ENCODE measurements at regions not wholly inside any gene's neighbourhood (a gene's known extent, or its start where the extent isn't known, plus 50 kb on each side); places are given as distances from the start of the nearest gene placed in this dataset.

- no peaks in the 10 kb centered on the region for H3K27me3 ChIP-seq (ENCODE audit: insufficient read depth, low read length)
- H2BK5ac ChIP-seq (ENCODE audit: low read depth, low read length, poor library complexity): no peak overlapping the region
- H3K9me3 ChIP-seq (ENCODE audit: insufficient read depth, low read depth, low read length): peaks cover 1% of the 10 kb centered on the region
- no CpG with 5 or more reads among the region's 3 CpGs for WGBS (ENCODE audit: extremely low coverage, insufficient coverage, insufficient read length)
- no peaks in the 10 kb centered on the region for H3K79me2 ChIP-seq (ENCODE audit: control insufficient read depth, insufficient read depth, low read length, poor library complexity)
- no peaks in the 10 kb centered on the region for H3K79me1 ChIP-seq (ENCODE audit: low read length)
- no peak overlapping the region for H4K12ac ChIP-seq (ENCODE audit: low read depth, low read length)
- no peak for DNase-seq
- no peak overlapping the region for H3K14ac ChIP-seq (ENCODE audit: low read length)
- no peak overlapping the region for H2AFZ ChIP-seq (ENCODE audit: insufficient read depth, low read length, poor library complexity)
- no peak overlapping the region for H2BK12ac ChIP-seq (ENCODE audit: low read length)
- no peak overlapping the region for H3K9ac ChIP-seq (ENCODE audit: low read length)
- H3K23ac ChIP-seq (ENCODE audit: low read length): no peak overlapping the region
- H2BK120ac ChIP-seq (ENCODE audit: insufficient read depth, low read length, poor library complexity): no peak overlapping the region
- H2AK5ac ChIP-seq (ENCODE audit: low read length): no peak overlapping the region
- H3K27ac ChIP-seq (ENCODE audit: low read depth, low read length): no peak overlapping the region
- no peak overlapping the region for H4K91ac ChIP-seq (ENCODE audit: low read depth, low read length)
- no peak overlapping the region for H3K18ac ChIP-seq (ENCODE audit: low read length)
- no peak overlapping the region for H3K4me3 ChIP-seq (ENCODE audit: low read depth, low read length)
- no peaks in the 10 kb centered on the region for H3K36me3 ChIP-seq (ENCODE audit: control insufficient read depth in 1 of 2, insufficient read depth in 2 of 2, low read length in 2 of 2)
- no peak overlapping the region for H3K4me2 ChIP-seq (ENCODE audit: low read length)
- H3K4me1 ChIP-seq (ENCODE audit: control insufficient read depth in 1 of 2, insufficient read depth in 2 of 2, low read length in 2 of 2): no peaks in the 10 kb centered on the region
- no peak overlapping the region for H3K4ac ChIP-seq (ENCODE audit: low read depth, low read length)
- no peak overlapping the region for H4K8ac ChIP-seq (ENCODE audit: low read depth, low read length)
These were observed 297.0 kb upstream of the PKDCC start for GRCh38 chr2:41750829-41751228.

- no peaks in the 10 kb centered on the region for H3K79me1 ChIP-seq (ENCODE audit: low read length)
- H3K36me3 ChIP-seq (ENCODE audit: control insufficient read depth in 1 of 2, insufficient read depth in 2 of 2, low read length in 2 of 2): no peaks in the 10 kb centered on the region
- no peaks in the 10 kb centered on the region for H3K79me2 ChIP-seq (ENCODE audit: control insufficient read depth, insufficient read depth, low read length, poor library complexity)
- H4K8ac ChIP-seq (ENCODE audit: low read depth, low read length): no peak overlapping the region
- no peak overlapping the region for H3K18ac ChIP-seq (ENCODE audit: low read length)
- no CpG with 5 or more reads among the region's 3 CpGs for WGBS (ENCODE audit: extremely low coverage, insufficient coverage, insufficient read length)
- H3K4me2 ChIP-seq (ENCODE audit: low read length): no peak overlapping the region
- no peaks in the 10 kb centered on the region for H3K27me3 ChIP-seq (ENCODE audit: insufficient read depth, low read length)
- DNase-seq: no peak
- H2BK12ac ChIP-seq (ENCODE audit: low read length): no peak overlapping the region
- no peaks in the 10 kb centered on the region for H3K4me1 ChIP-seq (ENCODE audit: control insufficient read depth in 1 of 2, insufficient read depth in 2 of 2, low read length in 2 of 2)
- H2BK120ac ChIP-seq (ENCODE audit: insufficient read depth, low read length, poor library complexity): no peak overlapping the region
- H3K4me3 ChIP-seq (ENCODE audit: low read depth, low read length): no peak overlapping the region
- H4K91ac ChIP-seq (ENCODE audit: low read depth, low read length): no peak overlapping the region
- no peak overlapping the region for H3K4ac ChIP-seq (ENCODE audit: low read depth, low read length)
- no peak overlapping the region for H3K23ac ChIP-seq (ENCODE audit: low read length)
- H3K9me3 ChIP-seq (ENCODE audit: insufficient read depth, low read depth, low read length): no peaks in the 10 kb centered on the region
- H2BK5ac ChIP-seq (ENCODE audit: low read depth, low read length, poor library complexity): no peak overlapping the region
- H3K14ac ChIP-seq (ENCODE audit: low read length): no peak overlapping the region
- H4K12ac ChIP-seq (ENCODE audit: low read depth, low read length): no peak overlapping the region
- H2AK5ac ChIP-seq (ENCODE audit: low read length): no peak overlapping the region
- H3K27ac ChIP-seq (ENCODE audit: low read depth, low read length): no peak overlapping the region
- H2AFZ ChIP-seq (ENCODE audit: insufficient read depth, low read length, poor library complexity): no peak overlapping the region
- no peak overlapping the region for H3K9ac ChIP-seq (ENCODE audit: low read length)
These were observed 287.9 kb upstream of the PKDCC start for GRCh38 chr2:41759880-41760279.

GRCh38 chr2:41763141-41763540, 284.7 kb upstream of the PKDCC start:
- Histone ChIP-seq H3K14ac (ENCODE audit: low read length) (no peak overlapping the region), H3K4ac (ENCODE audit: low read depth, low read length) (no peak overlapping the region), H3K4me1 (ENCODE audit: control insufficient read depth in 1 of 2, insufficient read depth in 2 of 2, low read length in 2 of 2) (no peaks in the 10 kb centered on the region), H3K23ac (ENCODE audit: low read length) (no peak overlapping the region), H3K36me3 (ENCODE audit: control insufficient read depth in 1 of 2, insufficient read depth in 2 of 2, low read length in 2 of 2) (no peaks in the 10 kb centered on the region), H2BK12ac (ENCODE audit: low read length) (no peak overlapping the region), H4K8ac (ENCODE audit: low read depth, low read length) (no peak overlapping the region), H3K27ac (ENCODE audit: low read depth, low read length) (no peak overlapping the region), H3K27me3 (ENCODE audit: insufficient read depth, low read length) (no peaks in the 10 kb centered on the region), H3K4me2 (ENCODE audit: low read length) (no peak overlapping the region), H3K9me3 (ENCODE audit: insufficient read depth, low read depth, low read length) (no peaks in the 10 kb centered on the region), H3K18ac (ENCODE audit: low read length) (no peak overlapping the region), H2AFZ (ENCODE audit: insufficient read depth, low read length, poor library complexity) (no peak overlapping the region), H4K91ac (ENCODE audit: low read depth, low read length) (no peak overlapping the region), H3K4me3 (ENCODE audit: low read depth, low read length) (no peak overlapping the region), H3K79me2 (ENCODE audit: control insufficient read depth, insufficient read depth, low read length, poor library complexity) (no peaks in the 10 kb centered on the region), H2BK120ac (ENCODE audit: insufficient read depth, low read length, poor library complexity) (no peak overlapping the region), H4K12ac (ENCODE audit: low read depth, low read length) (no peak overlapping the region), H3K79me1 (ENCODE audit: low read length) (no peaks in the 10 kb centered on the region), H2BK5ac (ENCODE audit: low read depth, low read length, poor library complexity) (no peak overlapping the region), H3K9ac (ENCODE audit: low read length) (no peak overlapping the region), H2AK5ac (ENCODE audit: low read length) (no peak overlapping the region)
- DNase-seq: peak in 1 of 2 donors; percentile 28
- no CpG with 5 or more reads among the region's 4 CpGs for WGBS (ENCODE audit: extremely low coverage, insufficient coverage, insufficient read length)

GRCh38 chr2:41764131-41764530, 283.7 kb upstream of the PKDCC start:
- no peak overlapping the region for H3K4me3 ChIP-seq (ENCODE audit: low read depth, low read length)
- no peak overlapping the region for H2BK120ac ChIP-seq (ENCODE audit: insufficient read depth, low read length, poor library complexity)
- H3K79me1 ChIP-seq (ENCODE audit: low read length): no peaks in the 10 kb centered on the region
- no CpG with 5 or more reads among the region's 1 CpG for WGBS (ENCODE audit: extremely low coverage, insufficient coverage, insufficient read length)
- no peak overlapping the region for H4K12ac ChIP-seq (ENCODE audit: low read depth, low read length)
- no peaks in the 10 kb centered on the region for H3K79me2 ChIP-seq (ENCODE audit: control insufficient read depth, insufficient read depth, low read length, poor library complexity)
- no peak overlapping the region for H3K14ac ChIP-seq (ENCODE audit: low read length)
- no peaks in the 10 kb centered on the region for H3K36me3 ChIP-seq (ENCODE audit: control insufficient read depth in 1 of 2, insufficient read depth in 2 of 2, low read length in 2 of 2)
- H2AK5ac ChIP-seq (ENCODE audit: low read length): no peak overlapping the region
- H2AFZ ChIP-seq (ENCODE audit: insufficient read depth, low read length, poor library complexity): no peak overlapping the region
- no peak overlapping the region for H3K4me2 ChIP-seq (ENCODE audit: low read length)
- no peaks in the 10 kb centered on the region for H3K27me3 ChIP-seq (ENCODE audit: insufficient read depth, low read length)
- no peak overlapping the region for H4K91ac ChIP-seq (ENCODE audit: low read depth, low read length)
- no peak overlapping the region for H2BK12ac ChIP-seq (ENCODE audit: low read length)
- no peak overlapping the region for H3K18ac ChIP-seq (ENCODE audit: low read length)
- H3K4me1 ChIP-seq (ENCODE audit: control insufficient read depth in 1 of 2, insufficient read depth in 2 of 2, low read length in 2 of 2): no peaks in the 10 kb centered on the region
- H3K23ac ChIP-seq (ENCODE audit: low read length): no peak overlapping the region
- no peak overlapping the region for H3K4ac ChIP-seq (ENCODE audit: low read depth, low read length)
- no peak overlapping the region for H3K9ac ChIP-seq (ENCODE audit: low read length)
- no peaks in the 10 kb centered on the region for H3K9me3 ChIP-seq (ENCODE audit: insufficient read depth, low read depth, low read length)
- no peak overlapping the region for H2BK5ac ChIP-seq (ENCODE audit: low read depth, low read length, poor library complexity)
- DNase-seq: no peak
- H4K8ac ChIP-seq (ENCODE audit: low read depth, low read length): no peak overlapping the region
- H3K27ac ChIP-seq (ENCODE audit: low read depth, low read length): no peak overlapping the region

All from trophoblast cell (in vitro differentiated cells and primary cell).